SK-N-SH treated with all-trans-retinoic acid at 6 μM for 48 hours (cell line): ENCODE measurements at regions not wholly inside any gene's neighbourhood (a gene's known extent, or its start where the extent isn't known, plus 50 kb on each side); places are given as distances from the start of the nearest gene placed in this dataset.

ENCODE experiments used
- BACH2 ChIP-seq: fragments of 250-450 bp; sonication (Bioruptor Pico); IDR thresholded peaks from 2 replicates; pipeline ENCODE4 v1.9.0; 2021; ENCODE audit warnings: mild to moderate bottlenecking, borderline replicate concordance
- CREB5 ChIP-seq: fragments of 250-450 bp; sonication (Bioruptor Pico); IDR thresholded peaks from 2 replicates; pipeline ENCODE4 v1.5.1; 2020; ENCODE audit warnings: low read depth, mild to moderate bottlenecking, moderate library complexity
- CSDC2 ChIP-seq: fragments of 250-450 bp; sonication (Bioruptor Pico); IDR thresholded peaks from 2 replicates; pipeline ENCODE4 v1.5.0; 2020; ENCODE audit warnings: mild to moderate bottlenecking, moderate library complexity
- ESRRG ChIP-seq: fragments of 250-450 bp; sonication (Bioruptor Pico); IDR thresholded peaks from 2 replicates; pipeline ENCODE4 v1.6.1; 2021; ENCODE audit warnings: mild to moderate bottlenecking
- ZFP30 ChIP-seq: fragments of 450-650 bp; formaldehyde crosslinking; IDR thresholded peaks from 2 replicates; pipeline ENCODE4 v1.5.0; 2022; ENCODE audit warnings: mild to moderate bottlenecking, moderate library complexity
- ZNF8 ChIP-seq: fragments of 450-650 bp; formaldehyde crosslinking; IDR thresholded peaks from 2 replicates; pipeline ENCODE4 v1.5.0; 2020; ENCODE audit warnings: mild to moderate bottlenecking, moderate library complexity
- TF ChIP-seq, protein P1 (sequence below): fragments of 250-450 bp; sonication (Bioruptor Pico); IDR thresholded peaks from 2 replicates; pipeline ENCODE4 v1.8.0; 2020; ENCODE audit warnings: mild to moderate bottlenecking, moderate library complexity, borderline replicate concordance

- no peak for TF ChIP-seq CSDC2
- TF ChIP-seq ZFP30 (CRISPR knock-in tag), result no peak
- no peak for TF ChIP-seq ZNF8 (CRISPR knock-in tag)
- TF ChIP-seq BACH2 (CRISPR knock-in tag), result no peak
- no peak for TF ChIP-seq ESRRG
- TF ChIP-seq, protein P1, sequence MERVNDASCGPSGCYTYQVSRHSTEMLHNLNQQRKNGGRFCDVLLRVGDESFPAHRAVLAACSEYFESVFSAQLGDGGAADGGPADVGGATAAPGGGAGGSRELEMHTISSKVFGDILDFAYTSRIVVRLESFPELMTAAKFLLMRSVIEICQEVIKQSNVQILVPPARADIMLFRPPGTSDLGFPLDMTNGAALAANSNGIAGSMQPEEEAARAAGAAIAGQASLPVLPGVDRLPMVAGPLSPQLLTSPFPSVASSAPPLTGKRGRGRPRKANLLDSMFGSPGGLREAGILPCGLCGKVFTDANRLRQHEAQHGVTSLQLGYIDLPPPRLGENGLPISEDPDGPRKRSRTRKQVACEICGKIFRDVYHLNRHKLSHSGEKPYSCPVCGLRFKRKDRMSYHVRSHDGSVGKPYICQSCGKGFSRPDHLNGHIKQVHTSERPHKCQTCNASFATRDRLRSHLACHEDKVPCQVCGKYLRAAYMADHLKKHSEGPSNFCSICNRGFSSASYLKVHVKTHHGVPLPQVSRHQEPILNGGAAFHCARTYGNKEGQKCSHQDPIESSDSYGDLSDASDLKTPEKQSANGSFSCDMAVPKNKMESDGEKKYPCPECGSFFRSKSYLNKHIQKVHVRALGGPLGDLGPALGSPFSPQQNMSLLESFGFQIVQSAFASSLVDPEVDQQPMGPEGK (CRISPR knock-in tag), result no peak
- no peak for TF ChIP-seq CREB5 (CRISPR knock-in tag)
These were observed 180.7 kb upstream of the SHH start for GRCh38 chr7:155992974-155993373.
